Immature natural killer cell (primary cell): ENCODE measurements at regions not wholly inside any gene's neighbourhood (a gene's known extent, or its start where the extent isn't known, plus 50 kb on each side); places are given as distances from the start of the nearest gene placed in this dataset.

ENCODE experiments used
- DNase-seq, 3 donors: peaks; one replicate each; pipeline ENCODE4 v3.0.0; 2022; ENCODE audit warnings: mixed read lengths in 1 of 3
- H3K27ac Mint-ChIP-seq, 6 donors: one replicate each; pipeline ENCODE4 v1.8.0; 2020; ENCODE audit warnings: mixed read lengths in 6 of 6, mild to moderate bottlenecking in 5 of 6, inconsistent platforms in 4 of 6, moderate library complexity in 3 of 6
- H3K27me3 Mint-ChIP-seq, 3 donors: one replicate each; pipeline ENCODE4 v1.8.0; 2020 to 2021; ENCODE audit warnings: low read depth in 3 of 3, mild to moderate bottlenecking in 3 of 3, mixed read lengths in 3 of 3, moderate library complexity in 3 of 3, inconsistent platforms in 1 of 3
- H3K36me3 Mint-ChIP-seq, 3 donors: one replicate each; pipeline ENCODE4 v1.8.0; 2020; ENCODE audit warnings: mixed read lengths in 3 of 3, inconsistent platforms in 2 of 3, mild to moderate bottlenecking in 2 of 3
- H3K4me1 Mint-ChIP-seq, 2 donors: one replicate each; pipeline ENCODE4 v1.8.0; 2020; ENCODE audit warnings: inconsistent platforms in 2 of 2, mild to moderate bottlenecking in 2 of 2, mixed read lengths in 2 of 2, moderate library complexity in 1 of 2
- H3K4me3 Mint-ChIP-seq, 5 donors: one replicate each; pipeline ENCODE4 v1.8.0; 2020; ENCODE audit warnings: mild to moderate bottlenecking in 5 of 5, mixed read lengths in 5 of 5, inconsistent platforms in 3 of 5, moderate library complexity in 3 of 5
- H3K9me3 Mint-ChIP-seq, 6 donors: one replicate each; pipeline ENCODE4 v1.8.0; 2020; ENCODE audit warnings: mild to moderate bottlenecking in 6 of 6, mixed read lengths in 6 of 6, inconsistent platforms in 4 of 6, moderate library complexity in 3 of 6

DNA sequence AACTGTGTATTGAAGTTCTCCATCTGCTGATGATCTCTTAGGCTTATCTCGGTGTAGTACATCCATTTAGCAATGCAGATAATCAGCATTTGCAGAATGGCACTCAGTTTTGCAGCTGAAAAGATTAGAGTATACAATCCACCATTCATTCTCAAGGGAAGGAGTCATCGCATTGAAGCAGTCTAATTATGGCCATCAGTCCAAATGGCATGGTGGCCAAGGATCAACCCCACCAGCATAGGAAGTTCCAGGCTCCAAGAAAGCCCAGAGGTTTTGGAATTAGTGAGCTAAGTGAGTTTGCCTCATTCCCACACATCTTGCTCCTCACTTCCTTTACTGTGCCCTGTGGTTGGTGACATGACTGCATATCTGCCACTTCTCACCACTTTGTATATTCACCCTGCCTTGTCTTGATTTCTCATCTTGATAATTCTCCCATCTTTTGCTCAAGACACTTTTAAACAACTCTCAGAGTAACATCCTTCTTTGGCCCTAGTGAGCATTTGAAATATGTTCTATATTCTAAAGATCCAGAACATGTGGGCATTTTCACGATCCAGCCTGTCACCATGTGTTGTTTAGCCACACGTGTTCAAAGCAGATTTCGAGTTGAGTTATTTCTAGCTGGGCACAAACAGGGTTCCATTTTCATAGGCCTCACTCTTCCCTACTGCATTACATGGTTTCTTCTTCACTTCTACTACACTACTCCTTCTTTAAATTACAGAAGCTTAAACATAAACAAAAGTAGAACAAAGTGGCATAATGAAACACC is 1119.8 kb downstream of the TSN start:
- Mint-ChIP-seq H3K27ac (no peak overlapping the region), H3K4me3 (no peak overlapping the region), H3K4me1 (no peaks in the 10 kb centered on the region), H3K36me3 (no peaks in the 10 kb centered on the region), H3K9me3 (peaks cover 5 to 33% (median 11%) of the 10 kb centered on the region in 6 donors), H3K27me3 (no peaks in the 10 kb centered on the region)
- DNase-seq: no peak

DNA sequence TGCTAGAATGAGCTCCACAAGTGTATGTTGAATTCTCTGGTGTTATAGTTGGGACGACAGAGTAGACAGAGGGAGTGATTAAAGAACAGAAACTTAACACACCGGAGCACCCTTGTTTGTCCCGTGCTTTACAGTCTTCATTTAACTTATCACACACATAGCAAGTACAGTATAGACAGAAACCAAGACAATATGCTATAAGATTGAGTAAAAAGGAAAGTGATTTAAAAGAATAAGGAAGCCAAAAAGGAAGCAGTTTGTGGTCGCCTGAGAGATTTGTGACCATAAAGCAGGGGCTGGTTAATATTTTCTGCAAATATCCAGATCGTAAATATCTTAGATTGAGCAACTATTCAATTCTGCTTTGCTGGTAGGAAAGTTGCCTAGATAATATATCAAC is 1128.4 kb downstream of the TSN start:
- no peaks in the 10 kb centered on the region for H3K27me3 Mint-ChIP-seq
- DNase-seq: no peak
- no peaks in the 10 kb centered on the region for H3K4me1 Mint-ChIP-seq
- peaks cover 0 to 3% (median 0%) of the 10 kb centered on the region in 3 donors for H3K36me3 Mint-ChIP-seq
- no peak overlapping the region for H3K4me3 Mint-ChIP-seq
- no peak overlapping the region for H3K27ac Mint-ChIP-seq
- H3K9me3 Mint-ChIP-seq: peaks cover 0 to 38% (median 10%) of the 10 kb centered on the region in 6 donors

DNA sequence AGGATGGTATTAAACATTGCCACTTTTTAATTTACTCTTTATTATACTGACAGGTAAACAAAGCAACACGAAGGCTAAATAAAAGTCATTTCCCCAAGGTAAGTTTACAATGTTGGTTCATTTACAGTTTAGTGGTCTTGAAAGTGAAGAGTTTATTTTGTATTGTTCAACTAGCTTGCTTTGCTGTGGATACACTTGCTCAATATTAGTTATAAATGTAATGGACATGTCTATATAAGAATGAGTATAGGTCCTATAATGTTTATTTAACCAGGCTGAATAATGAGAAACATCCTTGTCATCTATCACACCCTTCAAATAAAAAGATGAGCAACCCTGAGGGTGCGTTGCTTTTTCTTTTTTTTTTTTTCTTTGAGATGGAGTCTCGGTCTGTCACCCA is 1129.4 kb downstream of the TSN start:
- Mint-ChIP-seq H3K4me1 (no peaks in the 10 kb centered on the region), H3K9me3 (peaks cover 0 to 30% (median 8%) of the 10 kb centered on the region in 6 donors), H3K27me3 (no peaks in the 10 kb centered on the region), H3K36me3 (peaks cover 0 to 3% (median 0%) of the 10 kb centered on the region in 3 donors), H3K27ac (no peak overlapping the region), H3K4me3 (no peak overlapping the region)
- DNase-seq: no peak

DNA sequence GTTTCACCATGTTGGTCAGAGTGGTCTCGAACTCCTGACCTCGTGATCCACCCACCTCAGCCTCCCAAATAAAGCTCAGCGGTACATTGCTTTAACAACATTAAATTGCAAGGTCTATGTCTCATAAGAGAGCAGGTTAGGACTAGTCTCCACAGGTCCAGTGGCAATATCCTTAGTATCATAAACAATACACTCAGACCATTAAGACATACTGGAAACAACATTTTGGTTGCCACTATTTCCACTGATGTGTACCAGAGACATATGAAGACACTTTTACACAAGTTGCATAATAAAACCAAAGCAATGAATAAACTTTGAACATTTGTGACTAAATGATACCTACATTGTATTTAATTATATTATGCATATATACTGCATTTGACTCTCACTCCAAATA is 1130.0 kb downstream of the TSN start:
- Mint-ChIP-seq H3K4me1 (no peaks in the 10 kb centered on the region), H3K27me3 (no peaks in the 10 kb centered on the region), H3K27ac (no peak overlapping the region), H3K36me3 (peaks cover 0 to 3% (median 0%) of the 10 kb centered on the region in 3 donors), H3K4me3 (no peak overlapping the region), H3K9me3 (peaks cover 0 to 35% (median 12%) of the 10 kb centered on the region in 6 donors)
- no peak for DNase-seq

DNA sequence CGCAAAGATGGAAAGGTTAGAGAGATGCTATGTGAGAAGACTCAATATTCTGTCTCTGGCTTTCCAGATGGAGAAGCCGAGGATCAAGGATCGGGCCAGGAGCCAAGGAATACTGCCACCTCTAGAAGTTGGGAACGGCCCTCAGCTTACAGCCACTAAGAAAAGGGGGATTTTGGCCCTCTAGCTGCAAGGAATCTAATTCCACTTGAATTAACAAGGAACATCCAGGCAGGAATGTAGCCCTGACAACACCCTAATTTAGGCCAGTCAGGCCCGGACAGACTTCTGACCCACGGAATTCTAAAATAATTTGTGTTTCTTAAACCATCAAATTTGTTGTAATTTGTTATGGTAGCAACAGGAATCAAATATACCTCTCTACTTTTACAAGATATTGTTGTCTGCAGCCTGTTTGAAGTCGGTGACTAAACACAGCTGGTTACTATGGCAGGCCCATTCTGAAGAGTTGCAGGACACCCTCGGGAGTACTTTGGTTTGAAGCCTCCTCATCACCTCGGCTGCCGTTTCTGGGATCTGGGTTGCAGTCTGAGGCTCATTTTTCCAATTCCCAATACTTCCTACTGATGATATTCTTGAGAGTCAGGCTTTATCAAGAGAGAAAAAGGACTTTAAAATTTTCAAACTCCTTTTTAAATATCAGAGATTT is 1131.2 kb downstream of the TSN start:
- peaks cover 0 to 3% (median 0%) of the 10 kb centered on the region in 3 donors for H3K36me3 Mint-ChIP-seq

DNA sequence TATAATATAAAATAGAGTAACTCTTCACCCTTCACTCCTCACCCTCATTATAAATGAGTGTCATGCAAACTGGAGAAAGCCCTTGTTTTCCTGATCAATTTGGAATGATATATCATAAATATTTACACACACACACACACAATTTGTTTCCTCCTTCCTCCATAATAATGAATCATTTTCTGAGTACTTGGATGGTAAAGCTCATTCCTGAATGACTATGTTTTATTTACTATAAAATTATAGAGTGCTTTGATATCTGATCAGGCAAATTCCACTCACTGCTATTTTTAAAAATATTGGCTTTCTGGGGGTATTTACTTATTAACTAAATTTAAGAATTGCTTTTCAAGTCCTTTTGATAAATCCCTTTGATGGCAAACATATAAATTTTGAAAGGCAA is 1125.5 kb upstream of the CNTNAP5 start:
- no peak for DNase-seq
- Mint-ChIP-seq H3K27ac (no peak overlapping the region), H3K4me3 (no peak overlapping the region), H3K4me1 (no peaks in the 10 kb centered on the region), H3K9me3 (peaks cover 3 to 33% (median 10%) of the 10 kb centered on the region in 6 donors), H3K36me3 (no peaks in the 10 kb centered on the region), H3K27me3 (no peaks in the 10 kb centered on the region)

More for the DNA sequence above, 1131.2 kb downstream of the TSN start:
- Mint-ChIP-seq H3K4me3 (no peak overlapping the region), H3K27ac (no peak overlapping the region), H3K9me3 (peaks cover 0 to 36% (median 19%) of the 10 kb centered on the region in 6 donors), H3K4me1 (no peaks in the 10 kb centered on the region), H3K27me3 (no peaks in the 10 kb centered on the region)
- no peak for DNase-seq

DNA sequence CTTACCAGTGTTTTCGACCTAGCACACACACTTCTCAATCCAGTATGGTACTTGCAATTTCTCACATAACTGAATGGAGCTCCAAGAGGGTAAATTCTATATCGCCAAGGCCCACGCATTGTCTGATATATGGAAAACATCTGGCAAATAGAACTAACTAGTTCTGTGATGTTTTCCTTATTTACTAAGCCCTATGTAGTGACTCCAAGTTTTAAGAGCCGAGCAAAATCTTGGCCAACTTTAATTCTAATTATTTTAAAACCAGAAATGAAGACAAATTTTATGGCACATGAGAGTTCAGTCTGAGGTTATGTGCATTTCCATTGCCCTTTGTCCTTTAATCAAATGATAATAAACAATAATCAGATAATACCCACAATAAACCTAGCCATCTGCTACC is 1119.7 kb upstream of the CNTNAP5 start:
- Mint-ChIP-seq H3K27me3 (peaks cover 0 to 2% (median 0%) of the 10 kb centered on the region in 3 donors), H3K27ac (no peak overlapping the region), H3K4me3 (no peak overlapping the region)

DNA sequence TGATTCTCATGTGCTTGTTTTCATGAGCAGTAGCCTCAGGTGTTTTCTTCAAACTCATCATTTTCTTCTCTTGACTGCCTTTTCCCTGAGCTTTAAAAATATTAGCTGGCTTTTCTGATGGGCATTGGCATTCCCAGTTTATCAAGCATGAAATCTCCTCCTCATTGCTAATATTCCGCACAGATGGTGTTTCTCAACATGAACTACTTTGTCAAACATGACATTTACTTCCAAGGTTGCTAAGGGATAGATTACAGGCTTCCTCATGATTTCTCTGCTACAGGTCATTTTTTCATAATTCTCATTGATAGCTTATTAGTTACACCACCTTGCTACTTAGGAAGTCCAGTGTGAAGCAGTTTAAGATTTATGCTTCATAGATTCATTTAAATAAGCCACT is 1116.9 kb upstream of the CNTNAP5 start:
- no peak for DNase-seq
- H3K4me3 Mint-ChIP-seq: no peak overlapping the region
- peaks cover 0 to 4% (median 2%) of the 10 kb centered on the region in 3 donors for H3K36me3 Mint-ChIP-seq
- H3K9me3 Mint-ChIP-seq: peaks cover 8 to 22% (median 16%) of the 10 kb centered on the region in 6 donors
- no peaks in the 10 kb centered on the region for H3K4me1 Mint-ChIP-seq
- H3K27ac Mint-ChIP-seq: no peak overlapping the region
- peaks cover 0 to 2% (median 0%) of the 10 kb centered on the region in 3 donors for H3K27me3 Mint-ChIP-seq

More for the DNA sequence above, 1119.7 kb upstream of the CNTNAP5 start:
- H3K4me1 Mint-ChIP-seq: no peaks in the 10 kb centered on the region
- H3K36me3 Mint-ChIP-seq: no peaks in the 10 kb centered on the region
- no peak for DNase-seq
- peaks cover 4 to 27% (median 9%) of the 10 kb centered on the region in 6 donors for H3K9me3 Mint-ChIP-seq

DNA sequence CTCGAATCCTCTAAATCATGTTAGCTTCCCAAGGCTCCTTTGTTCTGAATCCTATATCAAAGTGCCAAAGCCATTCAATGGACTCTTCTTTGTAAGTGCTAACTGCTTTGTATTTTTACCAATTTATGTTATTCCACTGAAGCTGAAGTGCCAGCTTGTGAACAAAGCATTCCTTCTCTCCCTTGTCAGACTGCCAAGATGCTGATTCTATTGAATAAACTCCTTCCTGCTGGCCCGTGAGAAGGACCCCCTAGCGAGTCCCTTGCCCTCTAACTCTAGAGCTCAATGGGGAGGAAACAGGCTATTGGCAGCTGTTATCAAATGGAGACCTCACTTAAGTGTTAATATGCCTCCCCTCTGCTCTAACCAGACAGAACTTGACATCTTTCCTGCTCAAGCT is 1097.9 kb upstream of the CNTNAP5 start:
- Mint-ChIP-seq H3K4me1 (no peaks in the 10 kb centered on the region), H3K4me3 (no peak overlapping the region), H3K36me3 (no peaks in the 10 kb centered on the region), H3K27me3 (peaks cover 0 to 2% (median 1%) of the 10 kb centered on the region in 3 donors), H3K9me3 (peaks cover 15 to 60% (median 41%) of the 10 kb centered on the region in 6 donors), H3K27ac (no peak overlapping the region)
- DNase-seq: no peak

DNA sequence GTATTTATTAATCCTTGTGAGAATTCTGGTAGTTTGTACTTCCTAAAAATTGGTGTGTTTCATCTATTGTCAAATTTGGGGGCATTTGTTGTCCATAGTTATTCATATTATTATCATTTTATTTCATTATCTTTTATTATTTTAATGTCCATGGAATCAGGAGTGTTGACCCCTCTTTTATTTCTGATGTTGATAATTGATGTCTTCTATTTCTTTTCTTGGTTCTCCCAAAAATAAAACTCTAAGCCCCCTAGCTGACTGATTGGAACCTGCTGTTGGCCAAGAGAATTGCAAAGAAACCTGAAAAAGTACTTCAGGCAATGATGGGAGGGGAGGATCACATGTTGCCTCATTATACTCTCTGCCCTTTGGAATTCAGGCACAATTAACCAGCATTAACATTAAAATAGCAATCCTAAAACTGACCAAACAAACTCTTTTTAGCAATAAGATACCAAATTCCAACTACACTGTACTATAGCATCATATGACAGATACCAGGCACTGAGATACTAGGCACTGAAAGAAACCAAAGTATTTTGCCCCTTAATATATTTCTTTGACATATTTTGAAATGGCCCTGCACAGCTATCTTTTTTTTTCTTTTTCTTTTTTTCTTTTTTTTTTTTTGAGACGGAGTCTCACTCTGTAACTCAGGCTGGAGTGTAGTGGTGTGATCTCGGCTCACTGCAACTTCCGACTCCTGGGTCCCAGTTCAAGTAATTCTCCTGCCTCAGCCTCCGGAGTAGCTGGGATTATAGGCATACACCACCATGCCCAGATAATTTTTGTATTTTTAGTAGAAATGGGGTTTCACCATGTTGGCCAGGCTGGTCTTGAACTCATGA is 1097.2 kb upstream of the CNTNAP5 start:
- H3K27me3 Mint-ChIP-seq: peaks cover 0 to 2% (median 1%) of the 10 kb centered on the region in 3 donors
- H3K36me3 Mint-ChIP-seq: no peaks in the 10 kb centered on the region
- no peak overlapping the region for H3K4me3 Mint-ChIP-seq
- no peak overlapping the region for H3K27ac Mint-ChIP-seq
- peaks cover 15 to 53% (median 41%) of the 10 kb centered on the region in 6 donors for H3K9me3 Mint-ChIP-seq
- H3K4me1 Mint-ChIP-seq: no peaks in the 10 kb centered on the region
- no peak for DNase-seq

DNA sequence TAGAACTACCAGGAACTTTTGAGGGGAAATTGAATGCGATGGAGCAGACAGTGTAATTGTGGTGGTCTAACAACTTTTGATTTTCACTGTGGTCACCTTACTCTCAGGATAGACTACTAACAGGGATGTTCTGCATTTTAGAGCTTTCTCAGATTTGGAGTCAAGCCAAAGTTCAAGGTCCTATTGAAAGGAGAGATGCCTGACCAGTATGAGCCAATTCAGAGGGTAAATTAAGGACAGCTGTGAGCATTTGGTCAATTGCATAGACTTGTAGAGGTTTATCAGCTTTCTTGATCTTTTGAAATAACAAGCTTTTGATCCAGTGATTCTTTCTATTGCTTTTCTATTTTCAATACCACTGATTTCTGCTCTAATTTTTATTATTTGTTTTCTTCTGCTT is 1095.7 kb upstream of the CNTNAP5 start:
- H3K4me1 Mint-ChIP-seq: no peaks in the 10 kb centered on the region
- H3K27ac Mint-ChIP-seq: no peak overlapping the region
- H3K9me3 Mint-ChIP-seq: peaks cover 12 to 46% (median 38%) of the 10 kb centered on the region in 6 donors
- no peak overlapping the region for H3K4me3 Mint-ChIP-seq
- peaks cover 0 to 2% (median 1%) of the 10 kb centered on the region in 3 donors for H3K27me3 Mint-ChIP-seq
- H3K36me3 Mint-ChIP-seq: no peaks in the 10 kb centered on the region
- no peak for DNase-seq

DNA sequence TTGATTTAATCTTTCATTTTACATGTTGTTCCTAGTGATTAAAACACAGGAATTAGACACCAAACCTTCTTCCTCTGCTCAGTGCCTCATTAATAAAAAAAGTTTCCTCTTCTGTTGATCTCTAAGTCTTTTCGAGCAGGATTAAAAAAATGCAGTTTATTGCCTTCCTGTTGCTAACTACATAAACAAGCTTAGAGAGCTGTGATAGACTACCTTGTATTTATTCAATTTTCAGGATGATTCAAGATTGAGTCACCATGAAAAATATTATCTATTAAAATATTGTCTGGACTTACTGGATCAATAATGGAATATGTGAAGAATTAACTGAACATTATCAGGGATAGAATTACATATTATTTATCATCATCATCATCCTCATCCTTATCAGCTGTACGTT is 1089.6 kb upstream of the CNTNAP5 start:
- H3K4me3 Mint-ChIP-seq: no peak overlapping the region
- peaks cover 5 to 34% (median 9%) of the 10 kb centered on the region in 6 donors for H3K9me3 Mint-ChIP-seq
- no peak overlapping the region for H3K27ac Mint-ChIP-seq
- no peaks in the 10 kb centered on the region for H3K36me3 Mint-ChIP-seq
- H3K27me3 Mint-ChIP-seq: peaks cover 0 to 2% (median 1%) of the 10 kb centered on the region in 3 donors
- H3K4me1 Mint-ChIP-seq: no peaks in the 10 kb centered on the region
- no peak for DNase-seq

DNA sequence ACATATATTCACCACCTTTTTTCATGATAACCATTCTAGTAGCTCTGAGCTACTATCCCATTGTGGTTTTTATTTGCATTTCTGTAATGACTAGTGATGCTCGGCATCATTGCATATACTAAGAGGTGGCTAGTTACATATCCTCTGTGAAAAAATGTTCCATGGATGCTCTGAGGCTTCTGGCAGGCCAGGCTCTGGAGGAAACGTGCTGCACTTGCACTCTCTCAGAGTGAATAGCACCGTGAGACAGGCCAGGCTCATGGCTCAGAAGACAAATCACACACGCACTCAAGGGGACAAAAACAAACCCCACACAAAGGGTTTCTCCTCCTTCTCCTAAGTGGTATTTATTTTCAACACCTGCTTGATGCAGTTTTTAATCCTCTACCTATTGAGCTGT is 1085.3 kb upstream of the CNTNAP5 start:
- no peaks in the 10 kb centered on the region for H3K4me1 Mint-ChIP-seq
- peaks cover 3 to 43% (median 9%) of the 10 kb centered on the region in 6 donors for H3K9me3 Mint-ChIP-seq
- H3K4me3 Mint-ChIP-seq: no peak overlapping the region
- no peaks in the 10 kb centered on the region for H3K36me3 Mint-ChIP-seq
- DNase-seq: no peak
- H3K27ac Mint-ChIP-seq: no peak overlapping the region
- H3K27me3 Mint-ChIP-seq: peaks cover 0 to 4% (median 1%) of the 10 kb centered on the region in 3 donors
